Breast epithelium (tissue), 3 donors: ENCODE measurements at regions not wholly inside any gene's neighbourhood (a gene's known extent, or its start where the extent isn't known, plus 50 kb on each side); places are given as distances from the start of the nearest gene placed in this dataset.

ENCODE experiments used
- POLR2A ChIP-seq: fragments of 450-650 bp; IDR thresholded peaks from one replicate; pipeline ENCODE4 v1.6.1; 2016; ENCODE audit warnings: antibody characterized with exemption, mild to moderate bottlenecking, moderate library complexity
- POLR2AphosphoS5 ChIP-seq, 3 donors: sonication (generic); formaldehyde crosslinking; IDR thresholded peaks; one replicate each; pipeline ENCODE4 v1.6.1; 2017; ENCODE audit warnings: antibody characterized with exemption in 3 of 3
- TF ChIP-seq, protein P1 (sequence below), 3 donors: fragments of 450-650 bp; IDR thresholded peaks; one replicate each; pipeline ENCODE4 v1.5.1; 2016 to 2017; ENCODE audit warnings: antibody characterized with exemption in 3 of 3, mild to moderate bottlenecking in 3 of 3, moderate library complexity in 3 of 3

DNA sequence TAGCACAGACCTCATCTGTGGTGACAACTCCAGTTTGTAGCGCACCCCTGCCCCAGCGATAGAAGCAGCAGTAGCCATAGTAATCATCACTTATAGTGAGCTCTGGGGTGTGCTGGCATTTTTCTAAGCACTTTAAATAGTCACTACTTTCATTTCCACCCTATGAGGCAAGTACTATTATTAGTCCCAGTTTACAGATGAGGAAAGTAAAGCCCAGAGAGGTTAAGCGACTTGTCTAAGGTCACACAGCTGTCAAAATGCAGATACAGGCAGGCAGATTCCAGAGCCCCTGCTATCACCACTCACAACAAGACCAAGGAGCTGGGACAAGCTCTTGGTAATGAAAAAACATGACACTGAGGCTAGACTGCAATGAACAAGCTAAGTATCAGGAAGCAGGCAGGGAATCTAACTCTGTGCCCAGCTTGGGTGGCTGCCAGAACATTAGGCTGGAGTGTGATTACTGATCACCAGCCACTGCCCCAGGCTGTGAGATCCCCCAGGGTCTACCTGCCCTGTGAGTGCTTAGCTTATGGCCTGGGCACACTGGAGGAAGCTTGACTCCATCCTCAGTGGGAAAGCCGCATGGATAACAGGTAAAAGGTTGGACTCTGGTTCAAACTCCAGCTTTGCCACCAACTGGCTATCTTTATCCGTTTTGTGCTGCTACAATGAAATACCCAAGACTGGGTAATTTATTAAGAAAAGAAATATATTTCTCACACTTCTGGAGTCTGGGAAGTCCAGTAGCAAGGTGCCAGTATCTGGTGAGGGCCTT lies 561.1 kb downstream of the MN1 start:
- TF ChIP-seq, protein P1, sequence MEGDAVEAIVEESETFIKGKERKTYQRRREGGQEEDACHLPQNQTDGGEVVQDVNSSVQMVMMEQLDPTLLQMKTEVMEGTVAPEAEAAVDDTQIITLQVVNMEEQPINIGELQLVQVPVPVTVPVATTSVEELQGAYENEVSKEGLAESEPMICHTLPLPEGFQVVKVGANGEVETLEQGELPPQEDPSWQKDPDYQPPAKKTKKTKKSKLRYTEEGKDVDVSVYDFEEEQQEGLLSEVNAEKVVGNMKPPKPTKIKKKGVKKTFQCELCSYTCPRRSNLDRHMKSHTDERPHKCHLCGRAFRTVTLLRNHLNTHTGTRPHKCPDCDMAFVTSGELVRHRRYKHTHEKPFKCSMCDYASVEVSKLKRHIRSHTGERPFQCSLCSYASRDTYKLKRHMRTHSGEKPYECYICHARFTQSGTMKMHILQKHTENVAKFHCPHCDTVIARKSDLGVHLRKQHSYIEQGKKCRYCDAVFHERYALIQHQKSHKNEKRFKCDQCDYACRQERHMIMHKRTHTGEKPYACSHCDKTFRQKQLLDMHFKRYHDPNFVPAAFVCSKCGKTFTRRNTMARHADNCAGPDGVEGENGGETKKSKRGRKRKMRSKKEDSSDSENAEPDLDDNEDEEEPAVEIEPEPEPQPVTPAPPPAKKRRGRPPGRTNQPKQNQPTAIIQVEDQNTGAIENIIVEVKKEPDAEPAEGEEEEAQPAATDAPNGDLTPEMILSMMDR (IDR thresholded peaks at IDR 0.05), result no peak
- TF ChIP-seq POLR2AphosphoS5 (IDR thresholded peaks at IDR 0.05) (no peak), POLR2A (no peak)
